ENCODE measurements at regions not wholly inside any gene's neighbourhood (a gene's known extent, or its start where the extent isn't known, plus 50 kb on each side); places are given as distances from the start of the nearest gene placed in this dataset.

DNA sequence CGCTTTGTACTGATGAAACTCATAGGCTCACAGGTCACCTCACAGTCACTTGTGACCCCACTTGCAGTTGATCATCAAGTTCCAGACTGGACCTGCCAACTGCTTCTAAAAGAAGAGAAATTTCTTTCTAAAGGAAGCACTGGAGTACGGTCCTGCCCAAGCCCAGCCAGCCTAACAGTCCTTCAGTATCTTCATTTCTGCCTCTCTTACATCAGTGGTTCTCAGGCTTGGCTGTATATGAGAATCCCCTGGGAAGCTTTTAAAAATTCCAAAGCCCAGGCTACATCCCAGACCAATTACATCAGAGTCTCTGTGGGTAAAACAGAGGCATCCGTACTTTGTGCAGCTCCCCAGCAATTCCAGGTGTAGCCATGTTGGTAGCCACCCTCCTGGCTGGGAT is 282.1 kb downstream of the NFIB start:
- DNase-seq: peak; percentile 17

DNA sequence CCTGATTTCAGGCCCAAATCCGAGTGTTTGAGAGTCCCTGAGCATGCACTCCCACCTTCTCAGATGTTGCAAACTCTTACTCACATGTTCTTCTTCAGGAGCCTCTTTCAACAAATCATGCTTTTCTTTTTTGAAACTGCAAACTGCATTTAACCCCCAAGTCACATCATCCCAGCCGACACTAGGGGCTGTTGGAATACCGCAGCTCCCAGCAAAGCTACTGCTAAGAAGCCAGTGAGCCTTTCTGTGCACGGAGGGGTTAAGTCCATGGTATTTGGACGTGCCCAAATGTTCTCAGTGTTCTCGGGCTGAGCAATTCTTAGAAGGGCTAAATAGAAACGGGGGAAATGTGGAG is 282.9 kb downstream of the NFIB start:
- DNase-seq: peak; percentile 84

GRCh38 chr9:14030375-14031059 is 283.4 kb downstream of the NFIB start:
- DNase-seq: peak; percentile 88

GRCh38 chr9:14029806-14030374 is 284.1 kb downstream of the NFIB start:
- DNase-seq: peak; percentile 48

DNA sequence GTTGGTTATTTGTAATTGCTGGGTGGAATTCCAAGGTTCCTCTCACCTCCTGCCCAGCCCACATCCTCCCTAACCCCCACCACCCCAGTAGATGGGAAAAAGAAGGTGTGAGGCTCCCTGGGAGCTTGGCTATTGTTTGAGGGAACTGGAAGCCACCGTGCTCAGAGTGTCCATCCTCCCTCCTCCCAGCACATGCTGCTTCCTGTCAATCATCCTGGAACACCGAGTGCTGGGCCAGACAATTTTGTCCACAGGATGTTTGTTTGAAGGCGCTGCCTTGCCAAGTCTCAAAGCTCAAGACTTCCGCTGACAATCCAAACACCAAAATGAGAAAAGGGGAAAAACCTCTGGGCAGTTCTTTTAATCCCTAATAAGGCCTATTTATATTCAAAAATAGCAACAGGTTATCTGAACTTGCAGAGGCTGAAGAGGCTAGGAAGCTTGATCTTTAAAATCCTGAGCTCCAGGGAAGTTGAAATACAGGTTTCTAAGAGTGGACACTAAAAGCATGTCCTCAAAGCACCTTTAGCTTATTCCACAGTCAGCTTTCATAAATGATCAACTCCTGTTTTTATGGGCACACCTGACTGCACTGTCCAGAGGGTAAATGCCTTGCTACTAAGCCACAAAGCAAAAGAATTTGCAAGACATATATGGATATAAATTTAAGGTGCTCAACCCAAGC is 286.7 kb downstream of the NFIB start:
- peak; percentile 28 for DNase-seq

DNA sequence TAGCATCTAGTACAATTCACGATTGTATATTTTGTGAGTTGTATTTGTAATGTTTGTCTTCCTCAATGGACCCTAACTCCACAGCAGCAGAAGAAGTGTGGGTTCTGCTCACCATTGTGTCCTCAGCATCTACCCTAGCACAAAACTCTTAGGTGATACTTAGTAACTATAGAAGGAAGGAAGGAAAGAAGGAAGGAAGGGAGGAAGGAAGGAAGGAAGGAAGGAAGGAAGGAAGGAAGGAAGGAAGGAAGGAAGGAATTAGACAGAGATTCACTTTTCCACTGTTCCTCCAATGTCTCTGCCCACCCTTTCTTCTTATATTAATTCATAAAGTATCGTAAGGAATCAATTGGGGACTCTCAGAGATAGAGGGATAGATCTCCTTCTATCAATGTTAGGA is 288.2 kb downstream of the NFIB start:
- DNase-seq: no peak

DNA sequence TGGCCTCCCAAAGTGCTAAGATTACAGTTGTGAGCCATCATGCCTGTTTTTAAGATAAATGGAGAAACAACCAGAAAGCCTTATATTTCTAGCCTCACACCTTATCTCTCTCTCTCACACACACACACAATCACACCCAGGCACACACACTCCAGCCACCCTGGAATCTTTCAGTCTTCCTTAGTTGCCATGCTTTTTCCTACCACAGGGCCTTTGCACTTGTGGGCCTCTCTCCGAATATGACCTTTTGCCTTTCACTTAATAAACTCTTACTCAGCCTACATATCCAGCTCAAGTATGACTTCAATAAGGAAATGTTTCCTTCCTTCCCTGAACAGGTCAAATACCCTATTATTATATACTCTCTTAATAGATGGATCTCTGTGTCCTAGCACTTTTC is 290.7 kb downstream of the NFIB start:
- DNase-seq: no peak

- no peak for DNase-seq
Measured at GRCh38 chr9:14021871-14022525, 291.9 kb downstream of the NFIB start.

GRCh38 chr9:14018081-14018480 is 295.9 kb downstream of the NFIB start:
- DNase-seq: no peak

- DNase-seq: no peak
Measured at GRCh38 chr9:14014744-14015143, 299.2 kb downstream of the NFIB start.

DNA sequence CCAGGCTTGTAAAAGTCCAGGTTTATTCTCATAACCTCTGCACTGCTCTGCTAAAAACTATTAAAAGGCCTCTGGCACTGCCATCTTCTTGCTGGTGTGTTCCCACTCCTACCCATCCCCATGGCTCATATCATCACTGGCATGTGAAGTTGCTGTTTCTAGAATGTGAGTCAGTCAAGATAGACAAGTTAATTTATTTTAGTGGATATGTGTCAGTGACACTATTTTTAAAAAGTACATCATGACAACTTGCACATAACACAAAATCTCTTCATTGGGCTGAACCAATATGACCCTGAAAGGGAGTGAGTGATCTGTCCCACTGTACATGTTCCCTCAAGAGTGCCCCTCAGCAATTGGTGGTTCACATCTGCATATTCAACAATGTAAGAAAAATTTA is 299.7 kb downstream of the NFIB start:
- no peak for DNase-seq

- no peak for DNase-seq
Measured at GRCh38 chr9:14011799-14012560, 302.0 kb downstream of the NFIB start.

DNA sequence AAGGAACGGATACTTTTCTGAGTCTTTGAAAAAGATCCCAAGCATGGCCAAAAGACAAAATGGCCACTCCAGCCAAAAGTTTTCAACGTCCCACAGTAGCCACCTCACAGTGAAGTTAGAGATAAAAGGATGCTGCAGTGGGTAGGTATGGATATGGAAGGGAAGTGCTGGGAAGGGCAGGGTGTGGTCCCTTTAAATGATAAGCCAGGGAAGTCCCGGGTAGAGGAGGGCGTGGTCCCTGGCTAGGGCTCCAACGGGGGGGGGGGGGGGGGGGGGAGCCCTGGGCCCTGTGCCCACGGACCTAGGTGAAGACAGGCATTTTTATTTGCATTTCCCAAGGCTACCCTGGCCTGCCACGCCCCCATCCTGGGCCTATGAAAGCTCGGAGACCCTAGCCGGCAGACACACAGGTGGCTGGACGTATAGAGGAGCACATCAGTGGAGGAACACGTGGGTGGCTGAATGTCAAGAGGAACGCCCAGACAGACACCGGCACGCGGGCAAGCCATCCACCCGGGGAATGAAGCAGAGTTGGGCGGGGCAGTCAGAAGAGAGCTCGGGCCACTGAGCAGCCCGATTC is 306.7 kb downstream of the NFIB start:
- no peak for DNase-seq

GRCh38 chr9:14006386-14007187 is 307.4 kb downstream of the NFIB start:
- no peak for DNase-seq

DNA sequence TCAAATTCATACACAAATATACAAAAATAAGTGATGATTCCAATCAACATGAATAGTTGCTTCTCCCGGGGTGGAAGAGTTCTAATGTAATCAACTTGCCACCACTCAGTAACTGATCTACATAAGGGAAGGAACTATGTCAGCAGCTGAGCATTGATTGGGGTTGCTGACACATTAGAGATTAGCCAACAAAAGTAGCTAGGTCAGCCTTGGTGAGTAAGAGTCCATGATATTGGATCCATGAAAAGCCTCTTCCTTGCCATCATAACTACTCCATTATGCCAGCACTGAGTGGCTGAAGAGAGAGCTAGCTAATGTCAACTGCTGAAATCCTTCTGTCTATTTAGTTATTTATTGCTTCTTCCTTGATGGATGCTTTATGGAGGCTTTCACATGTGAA is 309.8 kb downstream of the NFIB start:
- no peak for DNase-seq

DNA sequence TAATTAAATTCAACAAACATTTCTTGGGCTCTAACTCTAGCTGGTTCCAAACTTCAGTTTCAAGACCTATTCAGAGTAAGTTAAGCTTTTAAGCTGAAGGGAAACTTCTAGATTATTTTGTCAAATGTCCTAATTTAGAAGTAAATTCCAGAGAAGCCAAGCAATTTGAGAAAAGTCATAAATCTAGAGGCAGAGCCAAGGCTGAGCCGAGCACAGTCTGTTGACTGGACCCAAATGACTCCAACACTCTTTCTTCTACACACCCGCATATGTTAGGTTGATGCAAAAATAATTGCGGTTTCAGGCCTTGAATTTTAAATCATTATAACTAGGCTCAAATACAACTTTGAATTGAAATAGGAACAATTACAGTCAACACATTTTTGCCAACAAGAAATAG is 319.7 kb downstream of the NFIB start:
- DNase-seq: no peak

DNA sequence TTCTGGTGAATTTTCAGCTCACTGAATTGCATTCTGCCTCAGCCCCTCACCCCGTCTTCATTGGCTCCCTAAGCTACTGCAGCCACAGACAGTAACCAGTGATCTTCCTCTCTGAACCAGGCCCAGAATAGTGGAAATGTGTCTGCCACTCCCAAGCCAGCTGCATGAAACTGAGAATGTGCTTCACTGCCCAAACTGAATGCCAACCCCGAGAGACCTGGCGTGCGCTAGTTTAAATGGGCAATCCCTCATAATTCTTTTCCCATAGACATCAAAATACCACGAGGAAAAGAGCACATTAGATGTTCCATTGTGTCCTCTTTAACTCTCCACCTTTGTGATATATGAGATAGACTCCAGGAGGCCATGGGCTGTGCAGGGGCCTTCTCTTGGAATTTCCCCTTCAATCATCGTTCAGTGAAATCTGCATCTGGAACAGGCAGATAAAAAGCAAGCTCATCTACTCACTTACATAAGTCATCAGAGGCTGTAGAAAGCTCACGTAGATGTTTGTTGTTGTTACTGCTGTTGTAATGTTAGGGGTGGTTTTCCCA is 320.2 kb downstream of the NFIB start:
- DNase-seq: no peak

GRCh38 chr9:13992138-13993088 is 321.5 kb downstream of the NFIB start:
- DNase-seq: peak; percentile 50

GRCh38 chr9:13991395-13991794 is 322.5 kb downstream of the NFIB start:
- DNase-seq: no peak

- DNase-seq: no peak
Measured at GRCh38 chr9:13990994-13991393, 322.9 kb downstream of the NFIB start.
